H1 (cell line): ENCODE measurements at regions not wholly inside any gene's neighbourhood (a gene's known extent, or its start where the extent isn't known, plus 50 kb on each side); places are given as distances from the start of the nearest gene placed in this dataset.

Experiments
- CTCF ChIA-PET: fragments of 300-600 bp; sonication (Branson Sonifier 250); formaldehyde crosslinking; loops from one replicate; lab custom pipeline; 2021; ENCODE audit not compliant: partially characterized antibody; lab: Charles Lee
- POLR2A ChIA-PET: fragments of 300-600 bp; sonication (Branson Sonifier 250); formaldehyde crosslinking; loops from one replicate; lab custom pipeline; 2021; ENCODE audit warnings: inconsistent platforms; ENCODE audit not compliant: partially characterized antibody; lab: Charles Lee
- DNase-seq, 2 experiments: peaks; one replicate each; pipeline versions ENCODE4 v3.0.0 to v3.0.0-alpha.2; 2010 to 2022; ENCODE audit warnings: low spot score in 2 of 2, low read depth in 1 of 2, mixed read lengths in 1 of 2
- FAIRE-seq: peaks from 2 replicates; lab custom pipeline; 2011; peaks lifted over from hg19 to GRCh38; lab: Jason Lieb, UNC
- H2AFZ ChIP-seq: 2 replicates; pipeline ENCODE4 v1.8.1; 2012; ENCODE audit warnings: low read length, inconsistent platforms
- H2AK5ac ChIP-seq: 2 replicates; pipeline ENCODE4 v1.6.1; 2013; ENCODE audit warnings: low read depth, low read length
- H2BK120ac ChIP-seq: replicated peaks from 2 replicates; pipeline ENCODE3; 2013; ENCODE audit warnings: low read depth, low read length, inconsistent platforms
- H2BK12ac ChIP-seq: 2 replicates; pipeline ENCODE4 v1.6.1; 2013; ENCODE audit warnings: low read depth, low read length
- H2BK15ac ChIP-seq: 2 replicates; pipeline ENCODE4 v1.6.1; 2013; ENCODE audit warnings: low read length
- H2BK20ac ChIP-seq: 2 replicates; pipeline ENCODE4 v1.6.1; 2013; ENCODE audit warnings: low read length
- H2BK5ac ChIP-seq: 2 replicates; pipeline ENCODE4 v1.6.1; 2013; ENCODE audit warnings: low read depth, low read length
- H3K14ac ChIP-seq: 2 replicates; pipeline ENCODE4 v1.6.1; 2013; ENCODE audit warnings: inconsistent platforms; ENCODE audit not compliant: insufficient read length
- H3K18ac ChIP-seq: 2 replicates; pipeline ENCODE4 v1.6.1; 2013; ENCODE audit warnings: low read length; ENCODE audit errors: extremely low read depth
- H3K23ac ChIP-seq: 2 replicates; pipeline ENCODE4 v1.6.1; 2013; ENCODE audit warnings: inconsistent platforms; ENCODE audit not compliant: insufficient read length
- H3K23me2 ChIP-seq: 2 replicates; pipeline ENCODE4 v1.6.1; 2013; ENCODE audit warnings: low read depth, low read length
- H3K27ac ChIP-seq: 2 replicates; pipeline ENCODE4 v1.6.1; 2011; ENCODE audit warnings: low read depth, low read length, inconsistent platforms
- H3K27me3 ChIP-seq, 4 experiments: replicated peaks in 1 of 4; 1 replicate in 1 of 4; 2 replicates in 3 of 4; pipeline versions ENCODE4 v1.6.1 to v1.8.1; 2011 to 2013; ENCODE audit warnings: low read length in 3 of 4, mild to moderate bottlenecking in 3 of 4, inconsistent platforms in 2 of 4, mixed read lengths in 2 of 4, moderate library complexity in 1 of 4; ENCODE audit not compliant: control insufficient read depth in 3 of 4, insufficient read depth in 3 of 4; ENCODE audit errors: extremely low read depth in 1 of 4
- H3K36me3 ChIP-seq, 4 experiments: 2 replicates each; pipeline versions ENCODE4 v1.6.1 to v1.8.1; 2011 to 2013; ENCODE audit warnings: mild to moderate bottlenecking in 4 of 4, low read length in 3 of 4, moderate library complexity in 2 of 4, control low read depth in 1 of 4, inconsistent platforms in 1 of 4; ENCODE audit not compliant: insufficient read depth in 4 of 4, control insufficient read depth in 2 of 4
- H3K4ac ChIP-seq: replicated peaks from 2 replicates; pipeline ENCODE3; 2013; ENCODE audit warnings: low read length, low read depth, mixed read lengths, inconsistent platforms; ENCODE audit not compliant: insufficient read length
- H3K4me1 ChIP-seq, 4 experiments: replicated peaks in 1 of 4; 1 replicate in 1 of 4; 2 replicates in 3 of 4; pipeline versions ENCODE4 v1.6.1 to v1.8.1; 2011 to 2013; ENCODE audit warnings: low read length in 3 of 4, inconsistent platforms in 2 of 4, mixed read lengths in 1 of 4; ENCODE audit not compliant: insufficient read depth in 4 of 4, control insufficient read depth in 3 of 4
- H3K4me2 ChIP-seq, 2 experiments: 2 replicates each; pipeline versions ENCODE4 v1.6.1 to v1.8.1; 2011 to 2013; ENCODE audit warnings: low read depth in 2 of 2, low read length in 2 of 2, control low read depth in 1 of 2, inconsistent platforms in 1 of 2, mild to moderate bottlenecking in 1 of 2; ENCODE audit not compliant: insufficient read depth in 1 of 2
- H3K4me3 ChIP-seq, 4 experiments: fragments of 200-600, 300-600 bp in 1 of 4; sonication (generic), shearing (Covaris generic), sonication (Bioruptor Twin) in 1 of 4; 2 replicates each; pipeline versions ENCODE4 v1.5.1 to v1.8.1; 2011 to 2016; ENCODE audit warnings: low read length in 4 of 4, low read depth in 3 of 4, control low read depth in 2 of 4, inconsistent platforms in 2 of 4, mild to moderate bottlenecking in 2 of 4, mixed read lengths in 1 of 4, moderate library complexity in 1 of 4; ENCODE audit not compliant: insufficient read depth in 2 of 4; ENCODE audit errors: extremely low read depth in 1 of 4
- H3K56ac ChIP-seq: replicated peaks from 2 replicates; pipeline ENCODE3; 2013; ENCODE audit warnings: low read depth, mild to moderate bottlenecking, mixed read lengths, low read length, inconsistent platforms; ENCODE audit not compliant: insufficient read length
- H3K79me1 ChIP-seq: 2 replicates; pipeline ENCODE4 v1.6.1; 2013; ENCODE audit warnings: low read depth, low read length, control low read depth
- H3K79me2 ChIP-seq, 2 experiments: 2 replicates each; pipeline versions ENCODE4 v1.6.1 to v1.8.1; 2012 to 2013; ENCODE audit warnings: low read length in 2 of 2, mild to moderate bottlenecking in 2 of 2, inconsistent platforms in 1 of 2; ENCODE audit not compliant: insufficient read depth in 2 of 2, control insufficient read depth in 1 of 2
- H3K9ac ChIP-seq, 4 experiments: replicated peaks in 1 of 4; 1 replicate in 1 of 4; 2 replicates in 3 of 4; pipeline versions ENCODE4 v1.6.1 to v1.8.1; 2011 to 2013; ENCODE audit warnings: low read depth in 3 of 4, low read length in 3 of 4, control low read depth in 2 of 4, mild to moderate bottlenecking in 2 of 4, moderate library complexity in 2 of 4, inconsistent platforms in 1 of 4; ENCODE audit errors: extremely low read depth in 1 of 4
- H3K9me3 ChIP-seq, 2 experiments: 2 replicates each; pipeline versions ENCODE4 v1.6.1 to v1.8.1; 2012 to 2013; ENCODE audit warnings: mild to moderate bottlenecking in 2 of 2, moderate library complexity in 2 of 2, control low read depth in 1 of 2, inconsistent platforms in 1 of 2, low read depth in 1 of 2, low read length in 1 of 2, mixed read lengths in 1 of 2; ENCODE audit not compliant: insufficient read depth in 2 of 2
- H4K20me1 ChIP-seq, 2 experiments: replicated peaks in 1 of 2; 2 replicates each; pipeline versions ENCODE3 to v1.8.1; 2011 to 2013; ENCODE audit warnings: inconsistent platforms in 2 of 2, low read length in 2 of 2, mild to moderate bottlenecking in 1 of 2; ENCODE audit not compliant: insufficient read depth in 2 of 2, control insufficient read depth in 1 of 2
- H4K5ac ChIP-seq: 2 replicates; pipeline ENCODE4 v1.6.1; 2013; ENCODE audit warnings: low read length, low read depth, mixed read lengths, inconsistent platforms; ENCODE audit not compliant: insufficient read length
- H4K8ac ChIP-seq: 2 replicates; pipeline ENCODE4 v1.8.0; 2013; ENCODE audit warnings: mild to moderate bottlenecking, moderate library complexity, low read length, inconsistent platforms; ENCODE audit not compliant: insufficient read depth; ENCODE audit errors: extremely low read depth
- H4K91ac ChIP-seq: replicated peaks from 2 replicates; pipeline ENCODE3; 2013; ENCODE audit warnings: low read length, mixed read lengths, inconsistent platforms; ENCODE audit not compliant: insufficient read length
- CHD1 ChIP-seq: IDR thresholded peaks from 2 replicates; pipeline ENCODE4 v1.6.1; 2012; ENCODE audit warnings: low read depth, low read length, improper control_type of control experiment
- CHD2 ChIP-seq: IDR thresholded peaks from 2 replicates; pipeline ENCODE4 v1.6.1; 2012; ENCODE audit warnings: low read length, improper control_type of control experiment
- CTBP2 ChIP-seq: IDR thresholded peaks from 2 replicates; pipeline ENCODE4 v1.7.0; 2011; ENCODE audit warnings: borderline replicate concordance, mild to moderate bottlenecking, moderate library complexity, mixed read lengths, low read length; ENCODE audit not compliant: insufficient read depth, insufficient read length
- EGR1 ChIP-seq: IDR thresholded peaks from 2 replicates; pipeline ENCODE4 v1.6.1; 2011; ENCODE audit warnings: low read depth, low read length, borderline replicate concordance
- EZH2 ChIP-seq: fragments of 200-600 bp; sonication (generic); IDR thresholded peaks from 2 replicates; pipeline ENCODE4 v1.7.1; 2012; ENCODE audit warnings: low read depth, mild to moderate bottlenecking, moderate library complexity, low read length, inconsistent platforms; ENCODE audit not compliant: severe bottlenecking
- HDAC2 ChIP-seq, 2 experiments: fragments of 300-600 bp in 1 of 2; sonication (generic) in 1 of 2; IDR thresholded peaks; 2 replicates each; pipeline ENCODE4 v1.6.1; 2011 to 2012; ENCODE audit warnings: low read depth in 2 of 2, low read length in 2 of 2, mild to moderate bottlenecking in 2 of 2, moderate library complexity in 2 of 2, borderline replicate concordance in 1 of 2, inconsistent platforms in 1 of 2
- JUND ChIP-seq: IDR thresholded peaks from 2 replicates; pipeline ENCODE4 v1.6.1; 2011; ENCODE audit warnings: mild to moderate bottlenecking, improper control_type of control experiment, low read length
- KDM4A ChIP-seq: IDR thresholded peaks from one replicate; pipeline ENCODE4 v1.7.1; 2012; ENCODE audit warnings: low read depth, mild to moderate bottlenecking, moderate library complexity, low read length, inconsistent platforms; ENCODE audit not compliant: severe bottlenecking
- RBBP5 ChIP-seq: IDR thresholded peaks from 2 replicates; pipeline ENCODE4 v1.7.1; 2012; ENCODE audit warnings: low read depth, mild to moderate bottlenecking, inconsistent platforms, low read length, moderate library complexity, borderline replicate concordance
- SIX5 ChIP-seq: IDR thresholded peaks from 2 replicates; pipeline ENCODE4 v1.6.1; 2011; ENCODE audit warnings: mild to moderate bottlenecking, low read depth, low read length
- SRF ChIP-seq: IDR thresholded peaks from 2 replicates; pipeline ENCODE4 v1.6.1; 2011; ENCODE audit warnings: mild to moderate bottlenecking, low read depth, low read length, moderate library complexity
- USF2 ChIP-seq: IDR thresholded peaks from 2 replicates; pipeline ENCODE4 v1.6.1; 2011; ENCODE audit warnings: low read length, improper control_type of control experiment
- WGBS, 2 experiments: shearing (Covaris generic) in 1 of 2; methylation state at CpG; one replicate each; pipeline versions ENCODE4 v1.1.6 to v1.1.7; 2013 to 2015; ENCODE audit warnings: low lambda C conversion rate in 2 of 2, mixed read lengths in 2 of 2, inconsistent platforms in 1 of 2, low coverage in 1 of 2, missing lambda C conversion rate in 1 of 2; ENCODE audit not compliant: insufficient replicate concordance in 2 of 2, insufficient coverage in 1 of 2, insufficient read length in 1 of 2; ENCODE audit errors: extremely low coverage in 1 of 2, missing lambda C conversion rate in 1 of 2; 5-methylcytosine and 5-hydroxymethylcytosine counted together

- no peak overlapping the region for H2BK15ac ChIP-seq
- H3K9me3 ChIP-seq: no peaks in the 10 kb centered on the region
- no peak overlapping the region; the same call in 1 of the 2 replicates for H4K8ac ChIP-seq
- CTCF ChIA-PET: interaction anchor here (1.1 to 3.0 kb wide), 7 partner anchors 11 to 192 kb away, joined by 3 to 13 read pairs (median 4); no protein-coding TSS in a partner anchor
- H2BK12ac ChIP-seq: no peak overlapping the region
- no peak for DNase-seq
- H3K27me3 ChIP-seq: no peaks in the 10 kb centered on the region; a peak in 1 of 7 replicates
- no peak overlapping the region for H4K5ac ChIP-seq
- H4K91ac ChIP-seq: no peak overlapping the region
- no peak overlapping the region for H3K56ac ChIP-seq
- H3K4me2 ChIP-seq: no peak overlapping the region; a peak in 1 of 4 replicates
- H3K27ac ChIP-seq: no peak overlapping the region
- H2AFZ ChIP-seq: no peak overlapping the region
- peaks cover 2% of the 10 kb centered on the region; the same call in 1 of the 2 replicates for H3K79me1 ChIP-seq
- H4K20me1 ChIP-seq: no peaks in the 10 kb centered on the region
- H3K79me2 ChIP-seq: no peaks in the 10 kb centered on the region
- H3K14ac ChIP-seq: no peak overlapping the region
- H3K23ac ChIP-seq: no peak overlapping the region
- no peak overlapping the region for H3K4me3 ChIP-seq
- TF ChIP-seq HDAC2 (IDR thresholded peaks at IDR 0.05; ENCODE audit: borderline replicate concordance in 1 of 2, low read depth in 2 of 2, low read length in 2 of 2): no peak
- TF ChIP-seq EZH2: no peak
- TF ChIP-seq RBBP5: no peak
- no peak for TF ChIP-seq KDM4A
- no peak for TF ChIP-seq JUND
- TF ChIP-seq EGR1: no peak
- TF ChIP-seq CTBP2: no peak
- TF ChIP-seq SRF: no peak
- no peak for TF ChIP-seq USF2
- TF ChIP-seq CHD2: no peak
- no peak for TF ChIP-seq SIX5
- no peak for TF ChIP-seq CHD1
- FAIRE-seq: no peak
- H2BK20ac ChIP-seq: no peak overlapping the region
- H2BK120ac ChIP-seq: no peak overlapping the region
- no peaks in the 10 kb centered on the region for H3K36me3 ChIP-seq
- no peaks in the 10 kb centered on the region; the same call in 1 of the 2 replicates for H3K23me2 ChIP-seq
- no peak overlapping the region for H3K18ac ChIP-seq
- H3K4me1 ChIP-seq: peaks cover 0 to 5% (median 1%) of the 10 kb centered on the region in 4 experiments; a peak in 3 of 7 replicates
- H3K9ac ChIP-seq: no peak overlapping the region
- no peak overlapping the region for H2AK5ac ChIP-seq
- H2BK5ac ChIP-seq: no peak overlapping the region
- POLR2A ChIA-PET: interaction anchor here (0.6 kb wide), 1 partner anchor 190 kb away, joined by 3 read pairs; no protein-coding TSS in a partner anchor
- WGBS, 2 experiments: 82% methylated on average over 18 of the region's 18 CpGs; no CpG with 5 or more reads in 1 of the 2 experiments
- no peak overlapping the region for H3K4ac ChIP-seq
Measured at GRCh38 chr12:4830556-4831210, 79.0 kb upstream of the KCNA1 start.
